Keratinocyte (primary cell): ENCODE measurements at regions not wholly inside any gene's neighbourhood (a gene's known extent, or its start where the extent isn't known, plus 50 kb on each side); places are given as distances from the start of the nearest gene placed in this dataset.

Source experiments
- DNase-seq: peaks from one replicate; pipeline ENCODE4 v3.0.0-alpha.2; 2011; ENCODE audit warnings: low read depth, missing footprints, low spot score
- FAIRE-seq: peaks from 2 replicates; lab custom pipeline; 2011; peaks lifted over from hg19 to GRCh38; lab: Jason Lieb, UNC
- H2AFZ ChIP-seq: 2 replicates; pipeline ENCODE4 v1.6.0; 2012; ENCODE audit warnings: low read length, control low read depth, inconsistent platforms; ENCODE audit not compliant: control insufficient read depth
- H3K27ac ChIP-seq: 2 replicates; pipeline ENCODE4 v1.5.1; 2011; ENCODE audit warnings: low read length; ENCODE audit not compliant: control insufficient read depth, insufficient read depth
- H3K27me3 ChIP-seq: 3 replicates; pipeline ENCODE4 v1.6.0; 2011; ENCODE audit warnings: low read length; ENCODE audit not compliant: control insufficient read depth, insufficient read depth; ENCODE audit errors: extremely low read depth
- H3K36me3 ChIP-seq, 2 experiments: 2 replicates in 1 of 2; 3 replicates in 1 of 2; pipeline ENCODE4 v1.5.1; 2011; ENCODE audit warnings: low read length in 2 of 2, mild to moderate bottlenecking in 1 of 2; ENCODE audit not compliant: control insufficient read depth in 2 of 2, insufficient read depth in 2 of 2; ENCODE audit errors: extremely low read depth in 1 of 2
- H3K4me1 ChIP-seq: 3 replicates; pipeline ENCODE4 v1.5.1; 2011; ENCODE audit warnings: low read length; ENCODE audit not compliant: control insufficient read depth, insufficient read depth; ENCODE audit errors: extremely low read depth
- H3K4me2 ChIP-seq: 3 replicates; pipeline ENCODE4 v1.6.0; 2011; ENCODE audit warnings: low read depth, low read length; ENCODE audit not compliant: control insufficient read depth, insufficient read depth; ENCODE audit errors: extremely low read depth
- H3K4me3 ChIP-seq, 3 experiments: fragments of 200-600 bp in 1 of 3; sonication (generic) in 1 of 3; 2 replicates in 2 of 3; 3 replicates in 1 of 3; pipeline ENCODE4 v1.5.1; 2011 to 2016; ENCODE audit warnings: low read length in 3 of 3, mild to moderate bottlenecking in 3 of 3, control low read depth in 2 of 3, inconsistent platforms in 1 of 3, low read depth in 1 of 3, mixed read lengths in 1 of 3, mixed run types in 1 of 3, moderate library complexity in 1 of 3; ENCODE audit not compliant: control insufficient read depth in 2 of 3, insufficient read depth in 2 of 3; ENCODE audit errors: extremely low read depth in 1 of 3
- H3K79me2 ChIP-seq: 2 replicates; pipeline ENCODE4 v1.6.0; 2012; ENCODE audit warnings: low read length; ENCODE audit not compliant: control insufficient read depth, insufficient read depth
- H3K9ac ChIP-seq: 3 replicates; pipeline ENCODE4 v1.6.0; 2011; ENCODE audit warnings: low read length; ENCODE audit not compliant: control insufficient read depth, insufficient read depth; ENCODE audit errors: extremely low read depth
- H3K9me1 ChIP-seq: 3 replicates; pipeline ENCODE4 v1.6.0; 2011; ENCODE audit warnings: low read length; ENCODE audit not compliant: control insufficient read depth, insufficient read depth; ENCODE audit errors: extremely low read depth
- H3K9me3 ChIP-seq: 2 replicates; pipeline ENCODE4 v1.5.1; 2012; ENCODE audit warnings: low read depth, low read length; ENCODE audit not compliant: control insufficient read depth
- H4K20me1 ChIP-seq: 3 replicates; pipeline ENCODE4 v1.6.0; 2011; ENCODE audit warnings: low read length; ENCODE audit not compliant: control insufficient read depth, insufficient read depth; ENCODE audit errors: extremely low read depth
- CTCF ChIP-seq, 3 experiments: IDR thresholded peaks in 1 of 3; conservative IDR thresholded peaks in 1 of 3; optimal IDR thresholded peaks in 1 of 3; 2 replicates in 2 of 3; 3 replicates in 1 of 3; pipeline versions ENCODE3 to v1.5.1; 2011; ENCODE audit warnings: low read length in 3 of 3, mild to moderate bottlenecking in 3 of 3, moderate library complexity in 2 of 3, control low read depth in 1 of 3, inconsistent platforms in 1 of 3; ENCODE audit not compliant: insufficient read depth in 2 of 3; ENCODE audit errors: extremely low read depth in 1 of 3
- EZH2 ChIP-seq: IDR thresholded peaks from one replicate; pipeline ENCODE4 v1.6.1; 2012; ENCODE audit warnings: inconsistent platforms, mild to moderate bottlenecking, low read length, moderate library complexity
- dilution Hi-C: fragments of 300-500 bp; cut with MboI; formaldehyde crosslinking; loops from one replicate; pipeline ENCODE4 v1.7.0; 2020; ENCODE audit warnings: low sequenced_read_pairs; ENCODE audit not compliant: extremely low pct_ligation_motif_present

DNA sequence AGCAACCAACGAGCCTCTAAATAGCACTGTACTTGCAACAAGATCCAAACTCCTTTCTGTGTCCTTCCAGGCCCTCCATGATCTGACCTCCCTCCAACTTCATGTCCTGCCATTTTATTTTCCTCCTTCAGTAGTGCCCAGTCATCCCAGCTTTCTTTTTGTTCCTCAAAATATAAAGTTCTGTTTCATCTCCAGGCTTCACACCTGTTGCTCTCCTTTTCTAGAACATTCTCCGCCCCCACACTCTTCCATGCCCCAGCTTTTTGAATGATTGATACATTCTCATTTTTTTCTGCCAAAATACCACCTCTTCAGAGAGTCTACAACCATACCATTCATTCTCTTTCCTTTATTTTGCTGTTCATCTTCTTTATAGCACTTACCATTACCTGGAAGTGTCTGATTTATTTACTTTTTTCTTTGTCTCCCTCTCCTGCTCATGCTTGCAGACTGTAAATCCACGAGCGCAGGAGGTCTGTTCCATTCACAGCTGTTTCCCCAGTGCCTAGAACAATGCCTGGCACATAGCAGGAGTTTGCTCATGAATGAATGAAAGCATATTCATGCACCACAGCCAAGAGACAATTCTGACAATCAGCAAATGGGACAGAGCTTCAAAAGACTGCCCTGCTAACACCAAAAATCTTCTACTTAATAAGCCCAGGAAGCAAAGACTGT lies 296.4 kb downstream of the RPAP3 start:
- FAIRE-seq = no peak
- H2AFZ ChIP-seq = no peak overlapping the region
- H3K27me3 ChIP-seq = no peaks in the 10 kb centered on the region
- no peak overlapping the region for H3K4me2 ChIP-seq
- H3K4me3 ChIP-seq = no peak overlapping the region
- H3K36me3 ChIP-seq = no peaks in the 10 kb centered on the region
- no peak overlapping the region for H3K27ac ChIP-seq
- no peak overlapping the region for H3K9ac ChIP-seq
- no peak for DNase-seq
- H3K9me1 ChIP-seq = no peaks in the 10 kb centered on the region
- no peaks in the 10 kb centered on the region for H4K20me1 ChIP-seq
- H3K79me2 ChIP-seq = no peaks in the 10 kb centered on the region
- dilution Hi-C loops = no loop called here
- H3K9me3 ChIP-seq = no peaks in the 10 kb centered on the region
- no peak for TF ChIP-seq CTCF (optimal IDR thresholded peaks at IDR 0.05 in 1 of 3, IDR thresholded peaks at IDR 0.05 in 1 of 3, conservative IDR thresholded peaks at IDR 0.05 in 1 of 3; ENCODE audit: extremely low read depth in 1 of 3, insufficient read depth in 2 of 3, low read length in 3 of 3)
- TF ChIP-seq EZH2 = no peak
- H3K4me1 ChIP-seq = no peaks in the 10 kb centered on the region

DNA sequence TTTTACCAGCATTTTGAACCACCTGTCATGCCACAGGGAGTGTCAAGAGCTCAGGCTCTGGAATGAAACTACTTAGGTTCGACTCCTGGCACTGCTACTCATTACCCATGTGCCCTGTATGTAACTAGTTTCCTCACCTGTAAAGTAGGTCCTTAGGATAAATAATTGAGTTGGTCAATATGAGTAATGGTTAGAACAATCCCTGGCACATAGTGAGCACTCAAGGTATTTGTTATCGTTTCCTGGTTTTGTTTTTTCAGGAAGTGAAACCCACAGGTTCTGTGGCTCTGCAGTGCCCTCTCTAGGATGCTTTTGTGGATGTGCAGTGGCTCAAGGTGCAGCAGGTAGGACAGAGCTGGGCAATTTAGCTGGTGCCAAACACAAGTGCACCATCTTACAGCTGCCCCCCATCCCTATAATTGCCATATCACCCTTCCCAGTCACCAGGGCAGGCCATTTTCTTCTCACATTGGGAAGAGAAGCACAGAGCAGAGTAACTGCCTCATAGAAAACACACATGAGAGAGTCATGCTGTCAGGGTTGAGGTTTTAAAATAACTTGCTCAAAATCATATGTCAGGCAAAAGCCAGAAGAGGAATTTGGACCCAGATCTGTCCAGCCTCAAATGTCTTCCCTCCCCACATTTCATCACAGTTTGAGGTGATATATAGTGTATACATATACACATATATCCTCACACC lies 297.5 kb downstream of the RPAP3 start:
- H3K27ac ChIP-seq = no peak overlapping the region
- dilution Hi-C loops = no loop called here
- DNase-seq = no peak

More for the DNA sequence above, 297.5 kb downstream of the RPAP3 start:
- Histone ChIP-seq H3K9ac (no peak overlapping the region), H3K4me3 (no peak overlapping the region), H3K4me1 (no peaks in the 10 kb centered on the region), H3K36me3 (no peaks in the 10 kb centered on the region), H3K27me3 (no peaks in the 10 kb centered on the region), H2AFZ (no peak overlapping the region), H4K20me1 (no peaks in the 10 kb centered on the region), H3K4me2 (no peak overlapping the region), H3K9me3 (no peaks in the 10 kb centered on the region), H3K9me1 (no peaks in the 10 kb centered on the region), H3K79me2 (no peaks in the 10 kb centered on the region)
- TF ChIP-seq CTCF (optimal IDR thresholded peaks at IDR 0.05 in 1 of 3, IDR thresholded peaks at IDR 0.05 in 1 of 3, conservative IDR thresholded peaks at IDR 0.05 in 1 of 3; ENCODE audit: extremely low read depth in 1 of 3, insufficient read depth in 2 of 3, low read length in 3 of 3) (peak; percentile 51 to 61 (median 52)), EZH2 (no peak)
- FAIRE-seq = no peak
